HPDE6-E6E7 (cell line): ENCODE measurements at regions not wholly inside any gene's neighbourhood (a gene's known extent, or its start where the extent isn't known, plus 50 kb on each side); places are given as distances from the start of the nearest gene placed in this dataset.
"Not testable (repeated sequence)": the region's sequence is repeated elsewhere in the genome, so short reads cannot be mapped to it uniquely, and the experiment has no call there.

Experiments used
- DNase-seq: peaks from one replicate; pipeline ENCODE4 v3.0.0; 2011; ENCODE audit warnings: missing footprints; ENCODE audit errors: extremely low spot score

GRCh38 chr4:42205541-42205940, 53.1 kb upstream of the BEND4 start:
- DNase-seq = no peak

- DNase-seq = no peak
Measured at GRCh38 chr4:42216664-42217063, 64.2 kb upstream of the BEND4 start.

DNA sequence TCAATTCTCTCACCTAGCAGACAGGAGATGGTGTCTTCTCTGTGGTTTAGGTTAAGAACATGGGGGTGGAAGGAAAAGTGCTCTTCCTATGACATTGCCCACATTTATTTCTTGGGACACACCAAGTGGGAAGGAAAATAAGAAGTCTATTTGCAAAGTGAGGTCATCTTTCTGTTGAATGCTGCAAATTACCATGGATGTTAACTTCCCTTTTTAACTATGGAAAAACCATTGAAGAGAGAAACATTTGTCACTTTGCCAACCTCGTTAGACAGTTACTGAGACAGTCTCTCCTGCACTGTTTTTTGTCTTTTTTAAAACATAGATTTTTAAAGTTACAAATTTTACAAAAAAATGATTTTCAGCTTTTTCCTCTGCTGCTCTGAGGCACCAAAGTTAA, 72.8 kb upstream of the BEND4 start:
- DNase-seq = no peak

DNA sequence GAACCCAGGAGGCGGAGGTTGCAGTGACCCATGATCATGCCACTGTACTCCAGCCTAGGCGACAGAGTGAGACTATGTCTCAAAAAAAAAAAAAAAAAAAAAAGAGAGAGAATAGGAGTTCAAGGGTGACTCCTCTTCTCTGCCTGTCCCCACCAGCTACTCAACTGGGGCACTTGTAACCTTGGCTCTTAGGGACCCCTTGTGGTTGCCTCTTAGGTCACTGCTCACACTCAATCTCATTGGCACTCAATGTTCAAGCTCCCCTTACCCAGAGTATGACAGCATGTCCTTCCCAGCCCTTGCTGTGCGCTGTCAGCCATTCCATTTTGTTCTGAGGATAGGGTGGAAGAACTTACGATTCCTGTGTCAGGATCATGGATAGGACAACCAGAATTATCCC, 82.4 kb upstream of the BEND4 start:
- no peak for DNase-seq

DNA sequence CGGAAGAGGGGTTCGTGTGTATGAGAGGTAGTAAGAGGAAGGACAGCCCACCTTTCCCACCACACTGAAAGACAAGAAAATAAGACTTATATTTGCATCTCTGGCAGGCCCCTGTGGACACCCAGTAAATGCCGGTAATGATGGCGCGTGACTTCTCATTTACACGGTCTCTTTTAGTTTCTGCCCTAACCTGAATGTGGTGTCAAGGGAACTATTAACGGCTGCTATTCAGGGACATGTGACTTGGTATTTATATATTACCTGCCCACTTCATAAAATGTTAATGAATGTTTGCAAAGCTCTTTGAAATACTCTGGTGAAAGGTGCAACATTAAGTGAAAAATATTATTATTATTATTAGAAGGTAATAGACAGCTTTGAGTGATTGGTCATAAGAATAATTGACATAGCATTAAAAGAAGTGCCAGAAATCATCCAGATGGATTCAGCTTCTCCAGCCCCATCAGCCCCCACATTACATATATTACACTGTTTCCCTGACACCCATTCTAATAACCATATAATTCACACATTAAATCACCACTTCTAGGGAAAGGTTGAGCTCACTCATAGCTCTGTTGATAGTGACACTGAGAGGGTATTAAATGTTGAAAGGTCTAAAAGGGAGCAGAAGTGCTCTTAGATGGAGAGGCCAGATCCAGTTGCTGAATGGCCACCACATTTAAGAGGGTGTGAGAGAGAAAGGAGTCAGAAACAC, 83.0 kb upstream of the BEND4 start:
- DNase-seq = no peak

GRCh38 chr4:42237010-42237409, 84.6 kb upstream of the BEND4 start:
- no peak for DNase-seq

DNA sequence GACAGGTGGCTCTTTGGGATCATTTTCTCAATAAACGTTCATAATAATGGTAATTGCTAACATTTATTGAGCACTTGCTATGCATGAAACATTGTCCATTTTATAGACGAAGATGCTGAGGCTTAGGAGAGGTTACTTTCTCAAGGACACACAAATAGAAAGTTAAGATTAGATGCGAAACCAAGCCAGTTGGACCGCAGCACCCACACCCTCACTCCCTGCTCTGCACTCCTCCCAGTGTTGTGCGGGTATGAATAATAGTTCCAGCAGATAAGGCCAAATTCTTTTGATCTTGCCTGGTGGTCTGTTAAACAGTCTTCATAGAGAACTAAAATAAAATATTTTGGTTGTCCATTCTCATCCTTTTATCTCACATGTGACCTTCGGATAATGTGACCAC, 85.0 kb upstream of the BEND4 start:
- no peak for DNase-seq

- no peak for DNase-seq
Measured at GRCh38 chr4:42248972-42249371, 96.5 kb upstream of the BEND4 start.

- no peak for DNase-seq
Measured at GRCh38 chr4:42252315-42252714, 99.9 kb upstream of the BEND4 start.

GRCh38 chr4:42257645-42258044, 105.2 kb upstream of the BEND4 start:
- not testable (repeated sequence) for DNase-seq

GRCh38 chr4:42262701-42263490, 110.4 kb upstream of the BEND4 start:
- DNase-seq = no peak

DNA sequence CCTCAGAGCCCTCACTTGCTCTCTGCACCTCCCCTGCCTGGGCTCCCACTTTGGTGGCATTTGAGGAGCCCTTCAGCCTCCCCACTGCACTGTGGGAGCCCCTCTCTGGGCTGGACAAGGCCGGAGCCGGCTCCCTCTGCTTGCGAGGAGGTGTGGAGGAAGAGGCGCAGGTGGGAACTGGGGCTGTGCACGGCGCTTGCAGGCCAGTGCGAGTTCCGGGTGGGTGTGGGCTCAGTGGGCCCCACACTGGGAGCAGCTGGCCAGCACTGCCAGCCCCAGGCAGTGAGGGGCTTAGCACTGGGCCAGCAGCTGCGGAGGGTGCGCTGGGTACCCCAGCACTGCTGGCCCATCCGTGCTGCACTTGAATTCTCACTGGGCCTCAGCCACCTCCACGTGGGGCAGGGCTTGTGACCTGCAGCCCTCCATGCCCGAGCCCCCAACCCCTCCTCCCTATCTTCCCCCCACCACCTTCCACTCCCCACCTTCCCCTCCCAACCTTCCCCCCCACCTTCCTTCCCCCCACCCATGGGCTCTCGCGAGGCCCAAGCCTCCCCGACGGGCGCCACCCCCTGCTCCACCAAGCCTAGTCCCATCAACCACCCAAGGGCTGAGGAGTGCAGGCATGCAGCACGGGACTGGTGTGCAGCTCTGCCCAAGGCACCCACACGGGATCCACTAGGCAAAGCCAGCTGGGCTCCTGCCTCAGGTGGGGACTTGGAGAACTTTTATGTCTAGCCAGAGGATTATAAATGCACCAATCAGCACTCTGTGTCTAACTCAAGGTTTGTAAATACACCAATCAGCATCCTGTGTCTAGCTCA, 113.5 kb upstream of the BEND4 start:
- DNase-seq = no peak

DNA sequence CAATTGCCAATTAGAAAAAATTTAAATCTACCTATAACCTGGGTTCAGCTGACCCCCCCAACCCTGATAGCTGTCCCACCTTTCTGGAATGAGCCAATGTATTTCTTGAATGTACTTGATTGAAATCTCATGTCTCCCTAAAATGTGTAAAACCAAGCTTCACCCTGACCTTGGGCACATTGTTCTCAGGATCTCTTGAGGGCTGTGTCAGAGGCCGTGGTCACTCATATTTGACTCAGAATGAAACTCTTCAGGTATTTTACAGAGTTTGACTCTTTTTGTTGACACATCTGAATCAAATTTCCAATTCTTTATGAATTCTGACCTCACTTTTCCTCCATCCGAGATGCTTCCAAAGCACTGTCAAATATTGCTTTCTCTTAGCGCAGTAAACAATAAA, 115.3 kb upstream of the BEND4 start:
- DNase-seq = no peak

- no peak for DNase-seq
Measured at GRCh38 chr4:42268824-42269223, 116.4 kb upstream of the BEND4 start.

DNA sequence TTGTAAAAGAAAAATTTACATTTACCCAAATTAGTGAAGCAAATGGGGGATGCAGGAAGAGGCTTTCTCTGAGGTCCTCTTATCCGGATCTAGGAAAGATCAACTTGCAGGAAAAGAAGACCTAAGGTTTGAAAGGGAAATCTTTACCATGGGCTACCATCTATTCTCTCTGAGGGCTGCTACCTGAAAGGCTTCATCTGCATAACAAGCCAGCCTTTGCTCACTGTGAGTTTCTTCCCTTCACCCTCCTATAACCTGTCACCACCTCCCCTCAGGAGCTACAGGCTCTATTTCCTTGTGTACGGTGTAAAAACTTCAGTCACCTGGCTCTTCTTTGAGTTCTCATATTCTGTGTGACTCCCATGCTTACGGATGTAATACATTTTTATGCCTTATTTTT, 118.6 kb upstream of the BEND4 start:
- no peak for DNase-seq

DNA sequence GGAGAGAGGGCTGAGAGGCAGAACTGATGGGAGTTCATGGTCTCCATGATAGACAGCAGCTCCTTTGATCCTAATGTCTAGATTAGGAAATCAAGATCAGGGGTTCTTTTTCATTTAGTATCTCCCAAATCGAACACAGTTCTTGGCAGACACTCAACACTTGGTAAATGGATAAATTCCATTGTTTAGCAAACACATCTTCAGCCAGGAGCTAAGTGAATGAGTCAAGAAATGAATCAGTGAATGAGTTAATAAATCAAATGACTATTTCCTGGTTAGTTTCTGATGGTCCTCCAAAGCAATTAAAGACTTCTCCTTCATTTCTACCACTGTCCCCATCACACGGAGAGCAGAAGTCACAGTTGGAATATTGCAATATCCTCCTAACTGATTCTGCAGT, 120.0 kb upstream of the SHISA3 start:
- no peak for DNase-seq

DNA sequence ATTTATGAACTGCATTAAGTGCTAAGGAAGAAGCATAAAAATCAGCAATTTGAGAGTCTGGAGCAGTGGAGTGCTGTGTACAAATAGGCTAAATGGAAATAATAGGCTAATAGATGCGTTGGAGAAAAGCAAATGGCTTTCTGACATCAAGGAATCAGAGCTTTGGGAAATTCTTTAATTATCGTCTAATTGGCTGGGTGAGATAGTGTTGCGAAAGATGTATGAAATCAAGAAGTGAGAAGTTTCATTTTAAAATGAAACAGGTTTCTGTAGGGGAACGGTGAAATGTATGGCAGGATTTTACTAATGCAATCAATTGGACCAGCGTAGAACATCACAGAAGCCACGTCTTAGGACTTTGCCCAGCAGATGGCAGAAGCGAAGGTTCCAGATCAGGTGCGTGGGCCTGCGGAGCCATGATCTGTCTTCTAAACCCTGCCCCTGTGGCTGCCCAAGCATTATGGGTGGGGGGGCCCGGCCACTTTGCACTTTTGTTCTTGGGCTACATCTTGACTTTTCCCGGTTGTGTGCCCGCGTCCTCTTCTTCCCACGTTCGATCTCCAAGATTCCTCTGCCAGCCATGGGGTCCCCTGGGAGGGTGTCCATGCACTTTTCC, 118.5 kb upstream of the SHISA3 start:
- DNase-seq = no peak

- DNase-seq = peak; percentile 13
Measured at GRCh38 chr4:42280327-42281095, 116.8 kb upstream of the SHISA3 start.

GRCh38 chr4:42281324-42282020, 115.8 kb upstream of the SHISA3 start:
- no peak for DNase-seq

- DNase-seq = peak; percentile 44
Measured at GRCh38 chr4:42282081-42282901, 115.0 kb upstream of the SHISA3 start.
